ENCODE measurements at regions not wholly inside any gene's neighbourhood (a gene's known extent, or its start where the extent isn't known, plus 50 kb on each side); places are given as distances from the start of the nearest gene placed in this dataset.

GRCh38 chr13:111502957-111503356 lies 182.5 kb downstream of the TEX29 start:
- FAIRE-seq: no peak

GRCh38 chr13:111503376-111503775 lies 182.9 kb downstream of the TEX29 start:
- no peak for FAIRE-seq

GRCh38 chr13:111503905-111504695 lies 183.7 kb downstream of the TEX29 start:
- FAIRE-seq: no peak

- FAIRE-seq: no peak
Observed at GRCh38 chr13:111505175-111505777, 184.8 kb downstream of the TEX29 start.

GRCh38 chr13:111506125-111506524 lies 185.7 kb downstream of the TEX29 start:
- no peak for FAIRE-seq

- no peak for FAIRE-seq
Observed at GRCh38 chr13:111506621-111507020, 186.2 kb downstream of the TEX29 start.

GRCh38 chr13:111508164-111508870 lies 187.9 kb downstream of the TEX29 start:
- FAIRE-seq: no peak

GRCh38 chr13:111508902-111509509 lies 188.6 kb downstream of the TEX29 start:
- FAIRE-seq: no peak

- no peak for FAIRE-seq
Observed at GRCh38 chr13:111510502-111511218, 190.2 kb downstream of the TEX29 start.

- FAIRE-seq: no peak
Observed at GRCh38 chr13:111511219-111511732, 190.8 kb downstream of the TEX29 start.

- FAIRE-seq: no peak
Observed at GRCh38 chr13:111511805-111512504, 191.5 kb downstream of the TEX29 start.

- FAIRE-seq: no peak
Observed at GRCh38 chr13:111512707-111513106, 192.3 kb downstream of the TEX29 start.

- FAIRE-seq: no peak
Observed at GRCh38 chr13:111513766-111514609, 193.5 kb downstream of the TEX29 start.

- FAIRE-seq: no peak
Observed at GRCh38 chr13:111514610-111515306, 194.3 kb downstream of the TEX29 start.

GRCh38 chr13:111515307-111515617 lies 194.8 kb downstream of the TEX29 start:
- FAIRE-seq: no peak

GRCh38 chr13:111515635-111516034 lies 195.2 kb downstream of the TEX29 start:
- no peak for FAIRE-seq

- FAIRE-seq: no peak
Observed at GRCh38 chr13:111516712-111517640, 196.5 kb downstream of the TEX29 start.

GRCh38 chr13:111517641-111518010 lies 197.2 kb downstream of the TEX29 start:
- no peak for FAIRE-seq

GRCh38 chr13:111518161-111518792 lies 197.8 kb downstream of the TEX29 start:
- FAIRE-seq: no peak

Data from A204.1 (cell line).